HG02852 (cell line): ENCODE measurements at regions not wholly inside any gene's neighbourhood (a gene's known extent, or its start where the extent isn't known, plus 50 kb on each side); places are given as distances from the start of the nearest gene placed in this dataset.
"Not testable (repeated sequence)": the region's sequence is repeated elsewhere in the genome, so short reads cannot be mapped to it uniquely, and the experiment has no call there.

Source experiments
- ATAC-seq: cut with Tn5 transposase; IDR thresholded peaks from one replicate; pipeline ENCODE4 v1.9.1; 2021; ENCODE audit warnings: mild to moderate bottlenecking, moderate library complexity; ENCODE audit not compliant: unreplicated experiment

DNA sequence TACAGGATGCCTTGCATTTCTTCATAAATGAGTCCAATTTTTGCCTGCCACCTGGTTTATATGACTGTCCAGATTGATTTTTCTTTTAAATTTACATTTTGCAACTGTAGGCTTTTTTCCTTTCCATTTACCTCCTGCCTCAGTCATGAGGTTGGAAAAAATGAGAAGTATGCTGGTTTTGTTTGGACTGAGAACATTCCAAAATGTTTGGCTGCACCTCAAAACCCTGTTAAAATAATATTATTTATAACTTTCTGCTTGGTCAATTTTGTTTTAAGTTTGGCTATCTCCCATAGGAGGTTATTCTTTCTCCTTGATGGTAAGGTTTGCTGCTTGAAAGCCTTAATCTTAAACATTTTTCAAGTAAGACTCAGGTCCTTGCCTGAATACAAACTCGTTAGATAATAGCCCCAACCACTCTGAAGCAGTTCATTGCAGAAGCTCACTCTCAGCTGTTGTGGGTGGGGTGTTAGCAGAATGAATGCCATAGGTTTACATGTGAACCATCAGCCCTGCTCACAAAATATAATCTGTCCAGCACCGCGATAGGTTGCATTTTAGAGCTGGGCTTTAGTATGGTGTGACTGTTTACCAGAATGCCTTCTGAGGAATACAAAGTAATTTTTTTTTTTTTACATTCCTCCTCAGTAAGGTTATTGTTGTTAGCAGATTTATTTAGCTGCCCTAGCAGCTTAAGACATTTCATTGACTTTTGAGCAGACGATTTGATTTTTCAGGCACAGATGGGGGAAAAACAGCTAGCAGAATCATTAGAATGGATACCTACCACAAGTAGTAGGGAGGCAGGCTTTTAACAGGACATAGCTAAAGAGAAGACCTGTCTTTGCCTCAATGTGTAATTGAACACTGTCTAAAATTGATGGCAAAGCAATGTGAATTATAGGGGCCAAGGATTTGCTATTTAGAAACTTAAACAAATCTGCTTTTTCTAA, 630.8 kb upstream of the KCNMB2 start:
- ATAC-seq = no peak

DNA sequence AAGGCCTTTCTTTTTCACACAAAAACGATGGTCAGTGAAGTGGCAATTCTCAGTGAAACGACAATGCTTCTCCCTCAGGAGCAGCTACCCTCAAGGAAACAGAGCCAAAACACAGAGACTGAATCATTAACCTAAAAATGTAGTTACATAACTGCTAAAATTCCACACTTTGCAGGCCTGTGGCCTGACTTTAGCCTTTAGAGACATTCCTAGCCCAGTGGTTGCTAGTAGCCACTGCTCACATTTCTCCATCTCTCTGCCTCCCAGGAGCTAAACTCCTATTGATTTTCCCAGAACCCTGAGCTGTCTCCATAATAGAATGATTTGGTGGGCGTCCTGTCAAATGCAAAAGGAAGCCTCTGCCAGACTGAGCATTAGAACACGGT, 630.1 kb upstream of the KCNMB2 start:
- no peak for ATAC-seq

DNA sequence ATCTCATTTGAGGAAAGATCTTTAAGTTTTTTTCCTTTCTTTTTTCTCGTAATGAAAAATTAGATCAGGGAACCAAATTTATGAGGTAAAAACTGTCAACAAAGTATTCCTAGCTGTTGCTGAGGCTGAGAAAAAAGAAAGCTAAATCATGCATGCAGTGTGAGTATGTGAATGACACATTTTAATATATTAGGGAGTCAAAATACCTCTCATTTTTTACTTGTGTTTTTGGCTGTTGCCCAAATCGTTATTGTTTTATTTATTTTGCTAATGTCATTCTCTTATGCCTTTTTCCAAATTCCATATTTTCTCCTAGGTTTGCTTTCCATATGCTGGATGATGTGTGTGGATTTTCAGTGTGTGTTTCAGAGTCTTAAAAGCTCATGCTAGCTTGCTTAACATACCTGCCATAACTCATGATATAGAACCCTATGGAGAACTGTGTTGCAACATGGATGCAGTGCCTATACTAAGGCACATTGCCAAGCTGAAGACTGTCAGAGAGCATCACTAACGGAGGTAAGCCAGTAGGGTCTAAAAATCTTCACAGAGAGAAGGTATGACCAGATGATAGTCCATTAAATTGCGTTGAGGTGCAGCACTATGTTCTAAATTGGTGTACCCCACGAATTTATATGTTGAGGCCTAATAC, 629.5 kb upstream of the KCNMB2 start:
- no peak for ATAC-seq

DNA sequence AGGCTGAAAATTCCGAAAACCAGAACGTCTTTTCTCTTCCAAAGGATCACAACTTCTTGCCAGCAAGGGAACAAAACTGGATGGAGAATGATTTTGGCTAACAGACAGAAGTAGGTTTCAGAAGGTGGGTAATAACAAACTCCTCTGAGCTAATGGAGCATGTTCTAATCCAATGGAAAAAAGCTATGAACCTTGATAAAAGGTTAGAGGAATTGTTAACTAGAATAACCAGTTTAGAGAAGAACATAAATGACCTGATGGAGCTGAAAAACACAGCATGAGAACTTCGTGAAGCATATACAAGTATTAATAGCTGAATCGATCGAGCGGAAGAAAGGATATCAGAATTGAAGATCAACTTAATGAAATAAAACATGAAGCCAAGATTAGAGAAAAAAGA, 626.7 kb upstream of the KCNMB2 start:
- not testable (repeated sequence) for ATAC-seq

DNA sequence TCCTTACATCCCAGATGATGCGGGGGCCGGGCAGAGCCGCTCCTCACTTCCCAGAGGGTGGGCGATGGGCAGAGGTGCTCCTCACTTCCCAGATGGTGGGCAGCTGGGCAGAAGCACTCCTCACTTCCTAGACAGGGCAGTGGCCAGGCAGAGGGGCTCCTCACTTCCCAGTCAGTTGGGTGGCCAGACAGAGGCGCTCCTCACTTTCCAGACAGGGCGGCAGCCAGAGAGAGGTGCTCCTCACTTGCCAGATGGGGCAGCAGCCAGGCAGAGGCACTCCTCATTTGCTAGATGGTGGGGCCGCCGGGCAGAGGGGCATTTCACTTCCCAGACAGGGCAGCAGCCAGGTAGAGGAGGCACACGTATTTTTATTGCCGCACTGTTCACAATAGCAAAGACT, 622.0 kb upstream of the KCNMB2 start:
- no peak for ATAC-seq

DNA sequence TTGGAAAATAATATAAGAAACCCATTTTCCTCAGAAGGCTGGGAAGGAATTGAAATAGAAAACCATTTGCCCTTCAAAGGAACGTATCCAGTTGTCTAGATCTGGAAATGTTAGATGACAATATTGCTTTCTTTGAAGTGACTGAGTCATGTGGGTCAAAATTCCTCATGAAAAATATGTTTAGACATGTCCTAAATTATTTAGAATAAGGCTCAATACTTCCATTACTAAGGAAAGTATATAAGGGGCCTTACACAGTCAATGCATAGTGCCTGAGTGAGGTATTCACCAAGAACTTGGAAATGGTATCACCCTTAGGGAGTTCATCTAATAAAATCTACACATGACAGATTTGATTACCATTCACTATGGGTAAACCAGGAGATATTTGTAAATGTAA, 619.8 kb upstream of the KCNMB2 start:
- no peak for ATAC-seq

DNA sequence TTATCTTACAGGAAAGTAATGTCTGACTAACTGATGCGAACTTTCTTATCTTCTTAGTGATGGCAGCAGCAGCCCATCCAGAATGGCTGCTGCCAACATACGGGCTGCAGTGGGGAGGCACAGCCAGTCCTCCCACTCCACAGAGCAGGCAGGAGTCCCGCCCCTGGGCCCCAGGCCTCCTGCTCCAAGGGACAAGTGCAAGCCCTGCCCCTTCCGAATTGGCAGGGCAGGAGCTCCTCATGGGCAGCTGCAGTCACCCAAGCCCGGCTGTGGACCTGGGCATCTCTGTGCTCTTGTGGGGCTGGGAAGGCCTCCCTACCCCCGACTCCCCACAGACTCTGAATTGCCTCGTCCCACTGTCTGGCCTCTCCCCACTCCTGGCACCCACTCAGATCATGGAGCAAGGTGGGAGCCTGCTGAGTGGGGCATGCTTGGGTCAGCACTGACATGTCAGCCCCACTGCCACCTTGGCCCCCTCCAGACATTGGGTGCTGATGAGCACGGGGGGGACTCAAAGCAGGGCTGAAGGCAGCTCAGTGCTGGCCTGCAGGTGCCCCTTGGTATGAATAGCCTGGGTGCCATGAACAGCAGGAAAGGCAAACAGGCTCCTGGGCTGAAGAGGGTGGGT, 618.9 kb upstream of the KCNMB2 start:
- ATAC-seq = no peak

DNA sequence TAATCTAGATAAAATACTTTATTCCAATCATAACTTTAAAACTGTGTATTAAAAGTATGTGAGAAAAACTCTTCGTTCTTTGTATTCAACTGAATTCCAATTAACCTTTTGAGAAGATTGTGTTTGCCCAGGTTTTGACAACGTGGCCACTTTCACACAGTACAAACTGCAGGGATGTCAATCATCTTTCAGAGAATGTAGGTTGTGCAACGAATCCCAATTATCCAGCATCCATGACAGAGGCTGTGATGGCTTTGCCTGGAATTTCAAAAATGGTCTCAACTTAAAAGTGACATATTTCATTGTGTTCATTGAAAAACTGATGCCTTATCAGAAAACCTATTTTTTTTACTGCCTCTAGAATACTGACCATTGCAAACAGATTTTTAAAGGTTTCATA, 615.1 kb upstream of the KCNMB2 start:
- ATAC-seq = no peak

DNA sequence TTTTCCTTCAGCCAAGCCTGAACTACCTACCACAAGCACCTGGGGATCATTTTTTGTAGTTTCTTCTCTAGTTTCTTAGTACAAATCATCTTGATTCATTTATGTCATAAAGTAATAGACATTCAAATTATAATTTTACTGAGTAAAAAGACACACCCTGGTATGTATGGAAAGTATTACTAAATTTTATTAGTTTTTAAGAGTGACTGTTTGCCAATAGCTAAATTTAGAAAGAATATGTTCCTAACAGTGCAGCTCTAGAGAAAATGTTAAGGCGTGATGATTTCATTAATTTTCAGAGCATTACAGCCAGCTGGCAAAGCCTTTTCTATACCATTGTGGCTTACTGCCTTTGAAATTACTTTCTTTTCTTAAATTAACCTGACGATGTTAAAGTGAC, 612.0 kb upstream of the KCNMB2 start:
- no peak for ATAC-seq

DNA sequence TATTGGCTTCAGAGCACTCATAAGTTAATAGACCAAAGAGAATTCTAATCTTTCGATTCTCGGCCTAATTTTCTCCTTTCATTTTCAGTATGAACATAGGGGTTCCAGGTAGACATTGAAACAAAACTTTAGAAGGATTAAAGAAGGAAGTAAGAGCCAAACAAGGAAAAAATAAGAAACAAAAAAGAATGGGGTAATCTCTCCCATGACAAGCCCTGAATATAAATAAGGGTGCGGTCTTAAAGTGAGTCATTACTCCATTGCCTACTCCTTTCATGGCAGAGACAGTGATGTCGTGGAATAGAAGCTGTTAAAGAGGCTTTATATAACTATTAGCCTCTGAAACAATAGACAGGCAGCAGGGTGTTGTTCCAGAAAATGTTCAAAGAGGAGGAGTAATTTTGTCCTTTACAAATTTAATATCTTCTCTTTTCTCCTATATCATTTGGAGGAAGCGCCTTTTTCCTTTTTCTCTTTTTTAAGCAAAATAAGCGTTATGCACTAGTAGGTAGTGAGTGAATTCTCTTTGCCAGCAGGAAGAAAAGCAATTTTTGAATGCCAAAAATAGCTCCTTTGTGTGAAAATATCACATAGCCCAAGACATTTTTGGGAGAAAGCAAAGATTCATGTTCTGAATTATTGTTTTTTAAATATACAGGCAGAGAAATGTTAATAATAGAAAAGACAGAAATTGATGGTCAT, 607.9 kb upstream of the KCNMB2 start:
- ATAC-seq = peak; percentile 72

DNA sequence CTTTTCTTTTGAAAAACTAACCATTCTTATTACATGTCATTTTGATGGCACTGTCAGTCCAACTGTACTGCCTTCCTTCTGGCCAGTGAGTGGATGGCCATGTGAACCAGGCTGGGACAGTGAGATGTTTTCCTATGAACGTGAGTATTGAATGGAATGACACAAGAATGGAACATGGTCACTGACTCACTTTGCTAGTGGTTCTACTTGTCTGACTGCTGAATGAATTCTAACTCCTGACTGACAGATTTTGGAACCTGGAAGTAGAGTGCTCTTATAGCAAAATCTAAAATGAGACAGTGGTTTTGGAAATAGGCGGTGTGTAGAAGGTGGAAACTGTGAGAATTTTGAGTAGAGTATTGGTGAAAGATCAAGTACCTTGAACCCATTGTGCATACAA, 606.9 kb upstream of the KCNMB2 start:
- ATAC-seq = no peak

DNA sequence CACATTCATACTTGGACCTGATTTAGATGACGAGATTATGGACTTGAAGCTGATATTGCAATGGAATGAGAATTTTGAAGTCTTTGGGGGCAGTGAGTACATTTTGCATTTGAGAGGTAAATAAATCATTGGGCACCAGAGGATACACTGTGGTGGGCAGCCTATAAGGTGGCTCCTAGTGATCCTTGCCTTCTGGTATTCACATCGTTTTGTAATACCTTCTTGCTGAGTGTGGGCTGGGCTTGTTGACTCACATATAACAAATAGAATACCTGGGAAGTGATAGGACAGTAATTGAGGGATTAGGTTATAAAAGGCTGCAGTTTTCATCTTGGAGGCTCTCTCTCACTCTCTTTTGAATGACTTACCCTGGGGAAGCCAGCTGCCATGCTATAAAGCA, 605.5 kb upstream of the KCNMB2 start:
- ATAC-seq = no peak

DNA sequence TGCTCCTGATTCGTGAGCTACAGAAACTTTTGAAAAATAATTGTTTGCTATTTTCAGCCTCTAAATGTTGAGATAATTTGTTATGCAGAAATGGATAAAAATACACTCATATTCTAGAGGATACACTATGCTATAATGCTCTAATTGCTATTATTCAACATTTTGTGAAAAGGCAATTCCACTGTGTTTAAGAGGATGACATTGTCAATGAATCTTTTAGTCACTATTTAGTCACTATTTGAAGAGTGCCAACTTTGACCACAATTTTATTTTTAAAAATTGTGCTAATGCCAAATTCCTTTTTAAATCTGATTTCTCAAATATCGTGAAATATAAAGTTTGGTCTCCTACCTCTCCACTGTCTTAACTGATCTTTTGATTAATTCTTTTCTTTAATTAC, 604.9 kb upstream of the KCNMB2 start:
- ATAC-seq = no peak

DNA sequence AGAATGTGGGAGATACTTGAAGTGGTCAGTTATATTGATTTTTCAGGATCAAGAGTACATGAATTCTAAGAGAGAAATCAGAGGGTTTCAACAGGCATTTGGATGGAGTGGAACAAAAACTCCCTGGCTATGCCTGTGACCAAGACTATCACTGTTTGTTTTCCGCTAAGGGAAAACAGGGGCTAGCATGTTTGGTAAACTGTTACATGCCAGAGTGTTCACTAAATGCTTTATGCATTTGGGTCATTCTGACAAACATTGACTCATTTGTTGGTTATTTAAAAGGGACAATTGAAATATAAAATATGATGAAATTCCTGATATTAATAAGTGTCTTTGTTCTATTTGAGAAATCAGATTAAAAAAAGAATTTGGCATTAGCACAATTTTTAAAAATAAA, 603.9 kb upstream of the KCNMB2 start:
- ATAC-seq = no peak

DNA sequence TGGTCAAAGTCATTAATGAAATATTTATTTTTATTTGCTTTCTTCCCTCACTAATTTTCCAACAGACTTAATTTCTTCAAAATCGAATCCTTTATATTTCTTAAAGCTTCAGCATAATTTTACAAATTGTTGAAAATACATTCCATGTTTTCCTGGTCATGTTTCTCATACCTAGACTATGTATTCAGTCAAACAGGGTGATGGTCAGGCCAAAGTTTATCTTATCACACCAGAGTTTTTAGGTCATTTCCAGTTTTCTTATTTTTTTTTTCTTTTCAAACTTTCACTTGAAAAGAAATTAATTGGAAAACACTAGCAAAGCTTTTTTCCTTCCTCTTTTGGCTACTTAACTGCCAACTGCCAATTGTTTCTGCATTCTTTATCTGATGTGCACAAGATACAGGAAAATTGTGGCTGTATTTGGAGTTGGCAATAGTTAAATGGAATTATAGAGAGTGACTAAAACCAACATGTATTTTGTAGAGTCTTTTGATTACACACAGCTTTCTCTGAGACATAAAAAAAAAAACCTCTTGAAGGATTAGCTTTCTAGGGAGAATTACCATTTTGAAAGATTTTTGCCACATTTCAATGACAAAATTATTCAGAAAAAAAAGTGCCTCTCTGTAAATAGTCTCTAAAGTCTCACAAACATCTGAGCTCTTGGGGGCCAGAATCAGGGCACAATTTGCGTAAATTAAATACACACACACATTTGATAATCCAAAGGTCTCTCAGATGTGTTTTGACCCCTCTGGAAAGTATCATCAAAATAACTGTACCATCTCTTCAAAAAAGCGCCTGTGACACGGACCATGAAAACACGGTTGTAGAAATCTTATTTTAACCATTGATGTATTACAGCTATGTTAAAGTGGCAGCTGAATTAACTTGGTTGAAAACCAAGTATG, 603.2 kb upstream of the KCNMB2 start:
- ATAC-seq = no peak

DNA sequence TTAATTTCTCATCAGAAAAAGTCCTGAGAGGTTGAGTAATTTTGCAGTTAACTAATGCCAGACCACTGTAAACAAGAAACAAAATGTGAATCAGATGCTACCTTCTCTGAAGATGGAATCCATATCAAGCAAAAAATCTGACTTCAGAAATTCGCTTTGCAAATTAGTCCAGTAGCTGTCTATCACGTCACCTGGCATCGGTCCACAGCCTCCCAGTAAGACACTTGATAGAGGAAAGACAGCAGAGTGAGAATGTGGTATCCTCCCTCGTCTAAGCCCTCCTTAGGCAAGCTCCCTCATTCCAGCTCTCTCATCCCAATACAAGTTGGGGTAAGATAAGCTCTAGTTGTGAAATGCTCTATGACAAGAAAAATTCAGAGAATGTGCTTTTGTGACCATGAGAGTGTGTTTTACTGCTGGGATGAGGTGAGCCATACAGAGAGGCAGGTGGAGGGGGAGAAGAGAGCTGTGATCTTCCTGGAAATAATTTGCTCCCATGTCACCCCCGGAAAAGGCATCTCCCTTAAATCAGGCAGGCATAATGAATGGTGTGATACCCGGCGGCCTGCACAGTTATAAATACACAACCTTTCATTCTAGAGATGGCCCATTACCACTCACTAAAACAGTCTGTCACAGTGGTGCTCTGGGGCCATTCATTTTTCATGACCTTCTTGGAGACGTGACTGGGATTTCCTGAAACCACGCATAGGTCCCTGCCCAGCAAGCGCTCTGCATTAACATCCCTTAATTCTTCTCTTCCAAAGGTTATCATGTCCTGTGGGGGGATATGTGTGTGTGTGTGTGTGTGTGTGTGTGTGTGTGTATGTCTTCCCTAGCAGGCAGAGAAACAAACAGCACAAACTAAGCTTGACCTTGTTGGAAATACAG, 602.0 kb upstream of the KCNMB2 start:
- ATAC-seq = no peak

DNA sequence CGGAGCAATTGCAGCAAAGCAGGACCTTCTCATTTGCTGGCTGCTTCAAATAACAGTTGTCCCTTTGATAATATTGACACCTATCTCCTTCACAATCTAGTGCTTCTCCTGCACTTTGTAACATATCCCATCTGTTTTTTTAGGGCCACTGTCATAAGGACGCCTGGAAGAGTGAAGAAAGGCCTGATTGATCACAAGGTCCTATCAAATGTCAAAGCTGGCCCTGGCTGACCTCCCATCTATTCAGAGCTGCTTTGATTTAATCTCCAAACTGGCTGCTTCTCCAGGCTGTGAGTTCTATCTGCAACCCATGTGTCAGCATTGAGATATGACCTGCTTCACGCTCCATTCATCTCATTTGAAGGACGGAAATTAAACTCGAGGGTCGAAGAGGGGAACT, 601.2 kb upstream of the KCNMB2 start:
- no peak for ATAC-seq

DNA sequence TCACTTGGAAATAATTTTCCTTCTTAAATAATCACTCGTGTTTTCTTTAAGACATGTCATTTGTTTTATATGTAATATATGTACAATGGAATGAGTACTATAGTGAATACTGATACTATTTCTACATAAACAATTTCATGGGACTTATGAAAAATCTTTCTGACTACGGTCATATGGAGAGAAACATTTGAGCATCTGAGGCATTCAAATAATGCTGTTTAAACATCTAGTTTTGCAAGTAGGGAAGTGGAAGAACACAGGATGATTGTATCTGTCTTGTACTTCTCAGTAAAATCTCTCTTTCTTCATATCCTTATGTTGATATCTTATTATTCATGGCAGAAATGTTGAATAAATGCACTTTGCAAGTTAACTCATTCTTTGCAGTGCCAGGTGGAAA, 599.5 kb upstream of the KCNMB2 start:
- no peak for ATAC-seq

DNA sequence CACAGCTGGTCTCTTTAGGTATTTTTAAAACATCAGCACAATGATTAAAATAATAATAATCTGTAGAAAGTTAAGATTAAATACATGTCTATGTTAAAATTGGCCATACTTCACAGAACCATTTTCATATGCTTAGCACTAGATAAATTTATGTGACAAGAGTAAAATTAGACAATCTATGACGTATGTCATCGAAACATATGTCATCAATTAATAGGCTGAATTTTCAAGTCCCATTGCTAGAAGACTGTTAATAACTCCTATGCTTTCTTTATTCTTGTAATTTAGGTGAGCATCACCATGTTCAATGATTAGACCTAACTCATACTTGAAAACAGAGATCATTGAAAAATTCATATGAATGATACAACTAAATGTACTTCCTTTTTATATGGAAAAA, 593.3 kb upstream of the KCNMB2 start:
- no peak for ATAC-seq
